Transverse colon (tissue), 4 donors: ENCODE measurements at regions not wholly inside any gene's neighbourhood (a gene's known extent, or its start where the extent isn't known, plus 50 kb on each side); places are given as distances from the start of the nearest gene placed in this dataset.
"Not testable (repeated sequence)": the region's sequence is repeated elsewhere in the genome, so short reads cannot be mapped to it uniquely, and the experiment has no call there.

ENCODE experiments used
- DNase-seq: peaks from one replicate; pipeline ENCODE4 v3.0.0-alpha.2; 2019
- H3K27ac ChIP-seq, 4 donors: fragments of 200-600 bp; sonication (generic); 2 replicates each; pipeline ENCODE4 v1.5.1; 2016 to 2018; ENCODE audit warnings: inconsistent platforms in 4 of 4
- H3K27me3 ChIP-seq: fragments of 200-600 bp; sonication (generic); 2 replicates; pipeline ENCODE4 v1.5.1; 2017; ENCODE audit warnings: inconsistent platforms
- H3K36me3 ChIP-seq, 4 donors: fragments of 200-600 bp; sonication (generic); 2 replicates each; pipeline ENCODE4 v1.5.1; 2017 to 2019; ENCODE audit warnings: inconsistent platforms in 4 of 4
- H3K4me1 ChIP-seq, 4 donors: fragments of 200-600 bp; sonication (generic); 2 replicates each; pipeline ENCODE4 v1.5.1; 2017 to 2020; ENCODE audit warnings: inconsistent platforms in 4 of 4
- H3K4me3 ChIP-seq, 4 donors: fragments of 200-600 bp; sonication (generic); 1 replicate in 1 of 4; 2 replicates in 3 of 4; pipeline versions ENCODE4 v1.5.1 to v1.6.1; 2017 to 2019; ENCODE audit warnings: inconsistent platforms in 4 of 4
- H3K9me3 ChIP-seq, 2 donors: fragments of 200-600 bp; sonication (generic); 2 replicates each; pipeline ENCODE4 v1.5.1; 2017 to 2019; ENCODE audit warnings: inconsistent platforms in 2 of 2
- EP300 ChIP-seq: sonication (generic); formaldehyde crosslinking; IDR thresholded peaks from one replicate; pipeline ENCODE4 v1.6.1; 2017; ENCODE audit warnings: antibody characterized with exemption, low read depth
- POLR2A ChIP-seq: fragments of 450-650 bp; IDR thresholded peaks from one replicate; pipeline ENCODE4 v1.6.1; 2016; ENCODE audit warnings: antibody characterized with exemption, mild to moderate bottlenecking, moderate library complexity
- POLR2AphosphoS5 ChIP-seq, 3 donors: sonication (generic); formaldehyde crosslinking; IDR thresholded peaks; one replicate each; pipeline ENCODE4 v1.6.1; 2016; ENCODE audit warnings: antibody characterized with exemption in 3 of 3
- WGBS, 2 donors: methylation state at CpG; one replicate each; pipeline ENCODE4 v1.1.5; 2018; ENCODE audit warnings: low coverage in 1 of 2; 5-methylcytosine and 5-hydroxymethylcytosine counted together
- in situ Hi-C, 4 donors: fragments of 200-750 bp; cut with MboI; loops; one replicate each; pipeline versions ENCODE4 v1.15.0 to v1.15.1; 2017; ENCODE audit warnings: low sequenced_read_pairs in 3 of 4, low pct_ligation_motif_present in 1 of 4, low pct_unique_long_range_greater_than_20kb in 1 of 4
- intact Hi-C: fragments of 100-400 bp; cut with DNase I; formaldehyde crosslinking; loops from one replicate; pipeline ENCODE4 v1.15.1; 2023; ENCODE audit warnings: low total_unique reads
- TF ChIP-seq, protein P1 (sequence below), 5 experiments: fragments of 200-600 bp in 3 of 5; fragments of 450-650 bp in 2 of 5; sonication (generic) in 3 of 5; IDR thresholded peaks; 1 replicate in 2 of 5; 2 replicates in 3 of 5; pipeline ENCODE4 v1.5.1; 2016 to 2017; ENCODE audit warnings: antibody characterized with exemption in 5 of 5, inconsistent platforms in 3 of 5, mild to moderate bottlenecking in 2 of 5, moderate library complexity in 1 of 5

DNA sequence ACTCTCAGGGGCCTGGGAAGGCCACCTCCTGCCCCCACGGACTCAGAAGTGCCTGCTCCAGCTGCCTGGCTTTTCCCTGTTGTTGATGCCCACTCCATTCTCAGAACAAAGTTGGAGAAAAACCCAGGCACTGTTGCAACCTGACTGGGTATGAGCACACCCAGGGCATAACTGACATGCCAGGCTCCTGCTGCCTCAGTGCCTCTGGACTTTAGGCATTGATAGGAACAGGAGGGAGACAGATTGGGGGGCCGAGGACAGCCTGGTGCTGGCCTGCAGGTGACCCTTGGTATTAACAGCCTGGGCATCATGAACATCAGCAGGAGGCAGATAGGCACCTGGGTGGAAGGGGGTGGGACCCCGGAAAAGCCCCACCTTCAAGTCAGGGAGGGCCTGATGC lies 685.9 kb upstream of the CDH10 start:
- no peak overlapping the region for H3K4me3 ChIP-seq
- H3K36me3 ChIP-seq, result no peaks in the 10 kb centered on the region
- no peak for DNase-seq
- intact Hi-C loops, result no loop called here
- WGBS, 2 donors, result 52% methylated on average over 3 of the region's 3 CpGs; no CpG with 5 or more reads in 1 of the 2 donors
- no peak overlapping the region for H3K27ac ChIP-seq
- no peaks in the 10 kb centered on the region for H3K9me3 ChIP-seq
- H3K4me1 ChIP-seq, result no peaks in the 10 kb centered on the region
- no peaks in the 10 kb centered on the region for H3K27me3 ChIP-seq
- in situ Hi-C loops, result no loop called here
- TF ChIP-seq, protein P1, sequence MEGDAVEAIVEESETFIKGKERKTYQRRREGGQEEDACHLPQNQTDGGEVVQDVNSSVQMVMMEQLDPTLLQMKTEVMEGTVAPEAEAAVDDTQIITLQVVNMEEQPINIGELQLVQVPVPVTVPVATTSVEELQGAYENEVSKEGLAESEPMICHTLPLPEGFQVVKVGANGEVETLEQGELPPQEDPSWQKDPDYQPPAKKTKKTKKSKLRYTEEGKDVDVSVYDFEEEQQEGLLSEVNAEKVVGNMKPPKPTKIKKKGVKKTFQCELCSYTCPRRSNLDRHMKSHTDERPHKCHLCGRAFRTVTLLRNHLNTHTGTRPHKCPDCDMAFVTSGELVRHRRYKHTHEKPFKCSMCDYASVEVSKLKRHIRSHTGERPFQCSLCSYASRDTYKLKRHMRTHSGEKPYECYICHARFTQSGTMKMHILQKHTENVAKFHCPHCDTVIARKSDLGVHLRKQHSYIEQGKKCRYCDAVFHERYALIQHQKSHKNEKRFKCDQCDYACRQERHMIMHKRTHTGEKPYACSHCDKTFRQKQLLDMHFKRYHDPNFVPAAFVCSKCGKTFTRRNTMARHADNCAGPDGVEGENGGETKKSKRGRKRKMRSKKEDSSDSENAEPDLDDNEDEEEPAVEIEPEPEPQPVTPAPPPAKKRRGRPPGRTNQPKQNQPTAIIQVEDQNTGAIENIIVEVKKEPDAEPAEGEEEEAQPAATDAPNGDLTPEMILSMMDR (IDR thresholded peaks at IDR 0.05), result no peak
- TF ChIP-seq POLR2A (no peak), POLR2AphosphoS5 (IDR thresholded peaks at IDR 0.05) (no peak), EP300 (no peak)

DNA sequence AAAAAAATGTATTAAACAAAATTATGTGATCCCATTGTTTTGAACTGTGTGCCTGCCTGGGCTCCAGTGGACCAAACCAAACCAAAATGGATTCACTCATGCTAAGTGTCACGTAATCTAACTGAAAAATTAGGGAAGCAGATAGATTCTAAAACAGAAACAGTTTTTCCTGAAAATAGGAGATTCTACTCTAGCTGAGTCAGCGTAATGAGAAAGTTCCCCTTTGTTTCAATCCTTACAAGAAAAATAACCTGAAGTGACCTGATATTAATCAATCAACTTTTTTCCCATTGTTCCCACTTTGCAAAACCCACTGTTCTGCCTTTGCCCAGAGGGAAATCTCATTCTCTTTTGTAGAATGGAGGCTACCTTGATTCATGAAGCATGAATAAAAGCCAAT lies 682.4 kb upstream of the CDH10 start:
- intact Hi-C loops (no loop called here), in situ Hi-C loops (no loop called here)
- Histone ChIP-seq H3K4me1 (no peaks in the 10 kb centered on the region), H3K4me3 (no peak overlapping the region), H3K27ac (no peak overlapping the region), H3K36me3 (no peaks in the 10 kb centered on the region), H3K9me3 (peaks cover 0 to 4% of the 10 kb centered on the region in 2 donors), H3K27me3 (no peaks in the 10 kb centered on the region)
- TF ChIP-seq, protein P1 (IDR thresholded peaks at IDR 0.05), result no peak
- TF ChIP-seq EP300 (no peak), POLR2A (no peak), POLR2AphosphoS5 (IDR thresholded peaks at IDR 0.05) (no peak)
- 72 to 76% methylated on average over 2 of the region's 2 CpGs for WGBS, 2 donors
- DNase-seq, result no peak

DNA sequence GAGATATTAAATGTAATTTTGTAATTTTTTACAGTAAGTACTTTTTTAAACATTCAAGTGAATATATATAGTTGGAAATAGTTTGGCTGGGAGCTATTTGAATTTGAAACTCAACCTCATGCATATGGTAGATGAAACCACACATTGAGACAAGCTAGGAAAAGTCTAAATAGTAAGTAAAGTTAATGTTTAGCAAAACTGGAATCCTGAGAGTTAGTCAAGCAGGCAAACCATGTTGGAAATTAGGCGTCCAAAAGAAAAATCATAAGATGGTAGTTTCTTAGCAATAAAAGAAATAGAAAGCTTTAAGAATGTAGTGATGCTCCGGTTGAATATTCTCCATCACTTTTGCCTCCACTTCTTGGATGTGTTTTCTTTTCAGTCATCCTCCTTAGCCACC lies 657.1 kb upstream of the CDH10 start:
- H3K4me3 ChIP-seq, result no peak overlapping the region
- no peaks in the 10 kb centered on the region for H3K36me3 ChIP-seq
- TF ChIP-seq POLR2A, result no peak
- in situ Hi-C loops (no loop called here), intact Hi-C loops (no loop called here)
- no peaks in the 10 kb centered on the region for H3K4me1 ChIP-seq
- DNase-seq, result no peak
- H3K27ac ChIP-seq, result no peak overlapping the region
- H3K9me3 ChIP-seq, result peaks cover 0 to 7% of the 10 kb centered on the region in 2 donors
- whole genome bisulfite sequencing, 2 donors, result 68 to 82% methylated on average over 2 of the region's 2 CpGs
- no peaks in the 10 kb centered on the region for H3K27me3 ChIP-seq

DNA sequence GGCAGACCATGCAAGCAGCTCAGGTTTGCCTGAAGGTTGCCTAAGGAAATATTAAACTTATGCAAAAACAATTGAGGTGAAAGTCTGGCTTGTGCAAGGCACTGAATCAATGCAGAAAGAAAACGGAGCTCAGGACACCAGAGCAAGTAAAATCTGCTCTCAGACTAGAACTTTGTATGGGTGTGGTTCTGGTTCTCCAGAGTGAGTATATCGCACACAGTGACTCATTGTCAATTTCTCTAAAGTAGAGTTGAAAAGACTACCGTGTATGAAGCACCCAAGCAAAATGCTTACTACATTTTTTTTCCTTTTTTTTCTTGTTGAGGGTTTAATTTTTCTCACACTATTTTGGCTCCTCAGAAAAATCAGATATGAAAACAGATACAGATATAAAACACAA lies 650.3 kb upstream of the CDH10 start:
- H3K27ac ChIP-seq, result no peak overlapping the region
- no peaks in the 10 kb centered on the region for H3K36me3 ChIP-seq
- no peaks in the 10 kb centered on the region for H3K4me1 ChIP-seq
- intact Hi-C loops, result no loop called here
- H3K27me3 ChIP-seq, result no peaks in the 10 kb centered on the region
- WGBS, 2 donors, result 56 to 57% methylated on average over 3 of the region's 3 CpGs
- no peak overlapping the region for H3K4me3 ChIP-seq
- no peaks in the 10 kb centered on the region for H3K9me3 ChIP-seq
- TF ChIP-seq POLR2A, result no peak
- in situ Hi-C loops, result no loop called here
- DNase-seq, result no peak

DNA sequence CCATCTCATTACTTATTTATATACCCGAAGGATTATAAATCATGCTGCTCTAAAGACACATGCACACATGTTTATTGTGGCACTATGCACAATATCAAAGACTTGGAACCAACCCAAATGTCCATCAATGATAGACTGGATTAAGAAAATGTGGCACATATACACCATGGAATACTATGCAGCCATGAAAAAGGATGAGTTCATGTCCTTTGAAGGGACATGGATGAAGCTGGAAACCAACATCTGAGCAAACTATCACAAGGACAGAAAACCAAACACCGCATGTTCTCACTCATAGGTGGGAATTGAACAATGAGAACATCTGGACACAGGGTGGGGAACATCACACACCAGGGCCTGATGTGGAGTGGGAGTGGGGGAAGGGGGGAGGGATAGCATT lies 645.0 kb upstream of the CDH10 start:
- H3K27me3 ChIP-seq, H3K27ac ChIP-seq, H3K4me1 ChIP-seq, H3K9me3 ChIP-seq, intact Hi-C loops, in situ Hi-C loops, DNase-seq, H3K36me3 ChIP-seq, H3K4me3 ChIP-seq: not testable (repeated sequence)
- 90 to 91% methylated on average over 2 of the region's 2 CpGs for WGBS, 2 donors

DNA sequence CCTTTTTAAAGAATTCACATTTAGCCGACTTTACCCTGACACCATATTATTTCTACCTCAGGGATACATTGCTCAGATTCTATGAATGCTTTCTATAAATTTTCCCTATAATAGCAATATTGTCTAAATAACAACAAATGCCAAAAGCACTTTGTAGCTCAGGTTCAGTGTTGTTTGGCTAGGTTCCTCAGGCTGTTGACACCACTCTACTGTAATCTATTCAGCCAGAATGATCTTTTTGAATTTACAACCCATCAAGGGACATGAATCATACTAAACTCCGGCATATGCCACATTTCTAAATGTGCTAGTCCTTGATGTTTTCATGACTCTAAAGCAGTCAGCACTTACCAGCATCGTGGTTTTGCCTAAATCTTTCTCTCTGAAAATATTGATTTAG lies 641.5 kb upstream of the CDH10 start:
- TF ChIP-seq, protein P1 (IDR thresholded peaks at IDR 0.05), result no peak
- no peak for TF ChIP-seq EP300
- TF ChIP-seq POLR2AphosphoS5 (IDR thresholded peaks at IDR 0.05), result no peak
- no peak for TF ChIP-seq POLR2A
- Histone ChIP-seq H3K36me3 (no peaks in the 10 kb centered on the region), H3K4me1 (no peaks in the 10 kb centered on the region), H3K4me3 (no peak overlapping the region), H3K9me3 (peaks cover 0 to 7% of the 10 kb centered on the region in 2 donors), H3K27ac (no peak overlapping the region), H3K27me3 (no peaks in the 10 kb centered on the region)
- in situ Hi-C loops, result no loop called here
- WGBS, 2 donors, result 62 to 69% methylated on average over 3 of the region's 3 CpGs
- intact Hi-C loops, result no loop called here
- no peak for DNase-seq
